ENCODE measurements at regions not wholly inside any gene's neighbourhood (a gene's known extent, or its start where the extent isn't known, plus 50 kb on each side); places are given as distances from the start of the nearest gene placed in this dataset.
"Not testable (repeated sequence)": the region's sequence is repeated elsewhere in the genome, so short reads cannot be mapped to it uniquely, and the experiment has no call there.

GRCh38 chr7:81887098-81888090, 117.5 kb upstream of the HGF start:
- DNase-seq, result peak; percentile 67

- no peak for DNase-seq
Observed at GRCh38 chr7:81886211-81886764, 116.4 kb upstream of the HGF start.

GRCh38 chr7:81884817-81885216, 115.0 kb upstream of the HGF start:
- DNase-seq, result no peak

- no peak for DNase-seq
Observed at GRCh38 chr7:81883801-81884393, 114.0 kb upstream of the HGF start.

- no peak for DNase-seq
Observed at GRCh38 chr7:81882086-81882485, 112.2 kb upstream of the HGF start.

GRCh38 chr7:81877890-81878289, 108.0 kb upstream of the HGF start:
- no peak for DNase-seq

GRCh38 chr7:81873559-81873958, 103.7 kb upstream of the HGF start:
- DNase-seq, result no peak

- DNase-seq, result no peak
Observed at GRCh38 chr7:81871606-81872265, 101.9 kb upstream of the HGF start.

GRCh38 chr7:81870608-81871007, 100.8 kb upstream of the HGF start:
- DNase-seq, result no peak

GRCh38 chr7:81869670-81870069, 99.8 kb upstream of the HGF start:
- DNase-seq, result no peak

GRCh38 chr7:81865754-81866153, 95.9 kb upstream of the HGF start:
- no peak for DNase-seq

GRCh38 chr7:81859433-81859832, 89.6 kb upstream of the HGF start:
- no peak for DNase-seq

GRCh38 chr7:81858820-81859219, 89.0 kb upstream of the HGF start:
- not testable (repeated sequence) for DNase-seq

GRCh38 chr7:81857385-81857784, 87.5 kb upstream of the HGF start:
- no peak for DNase-seq

- no peak for DNase-seq
Observed at GRCh38 chr7:81854518-81854917, 84.7 kb upstream of the HGF start.

- no peak for DNase-seq
Observed at GRCh38 chr7:81852701-81853100, 82.9 kb upstream of the HGF start.

- no peak for DNase-seq
Observed at GRCh38 chr7:81851413-81851812, 81.6 kb upstream of the HGF start.

GRCh38 chr7:81846398-81846797, 76.6 kb upstream of the HGF start:
- no peak for DNase-seq

GRCh38 chr7:81845744-81846241, 75.9 kb upstream of the HGF start:
- DNase-seq, result no peak

- not testable (repeated sequence) for DNase-seq
Observed at GRCh38 chr7:81843657-81844056, 73.8 kb upstream of the HGF start.

- no peak for DNase-seq
Observed at GRCh38 chr7:81842361-81842760, 72.5 kb upstream of the HGF start.

GRCh38 chr7:81839708-81840369, 70.0 kb upstream of the HGF start:
- no peak for DNase-seq

- DNase-seq, result no peak
Observed at GRCh38 chr7:81833401-81833800, 63.6 kb upstream of the HGF start.
